SU-DHL-6 (cell line): ENCODE measurements at regions not wholly inside any gene's neighbourhood (a gene's known extent, or its start where the extent isn't known, plus 50 kb on each side); places are given as distances from the start of the nearest gene placed in this dataset.

Source experiments
- H2AFZ ChIP-seq: fragments of 200-600 bp; sonication (generic); 2 replicates; pipeline ENCODE4 v1.6.1; 2014; ENCODE audit warnings: low read depth, mild to moderate bottlenecking, moderate library complexity, mixed read lengths, antibody characterized with exemption, low read length; ENCODE audit not compliant: severe bottlenecking
- H3F3A ChIP-seq: fragments of 200-600 bp; shearing (Covaris generic); 2 replicates; pipeline ENCODE4 v1.6.0; 2016; ENCODE audit warnings: antibody characterized with exemption, mild to moderate bottlenecking; ENCODE audit not compliant: insufficient read depth
- H3K27ac ChIP-seq: fragments of 200-600 bp; sonication (generic); 2 replicates; pipeline ENCODE4 v1.5.1; 2016; ENCODE audit warnings: low read depth, mild to moderate bottlenecking, low read length, moderate library complexity, mixed read lengths
- H3K27me3 ChIP-seq: fragments of 200-600 bp; sonication (generic), shearing (Covaris generic); 2 replicates; pipeline ENCODE4 v1.6.0; 2014; ENCODE audit warnings: mild to moderate bottlenecking, low read length
- H3K36me3 ChIP-seq: fragments of 200-600 bp; sonication (generic); 2 replicates; pipeline ENCODE4 v1.6.1; 2014; ENCODE audit warnings: mild to moderate bottlenecking, low read length, mixed read lengths
- H3K4me2 ChIP-seq: fragments of 300-600, 200-600 bp; shearing (Covaris generic), sonication (generic); 2 replicates; pipeline ENCODE4 v1.6.0; 2014; ENCODE audit warnings: low read length, low read depth, mild to moderate bottlenecking; ENCODE audit not compliant: poor library complexity, severe bottlenecking
- H3K4me3 ChIP-seq: fragments of 200-600 bp; sonication (generic); 2 replicates; pipeline ENCODE4 v1.5.1; 2014; ENCODE audit warnings: antibody characterized with exemption, low read length, mild to moderate bottlenecking, mixed read lengths; ENCODE audit not compliant: insufficient read depth, poor library complexity, severe bottlenecking
- H3K79me2 ChIP-seq: fragments of 200-600 bp; sonication (generic); 2 replicates; pipeline ENCODE4 v1.6.1; 2014; ENCODE audit warnings: mild to moderate bottlenecking, low read length, moderate library complexity; ENCODE audit not compliant: insufficient read depth
- H3K9ac ChIP-seq: fragments of 200-600 bp; sonication (generic); 2 replicates; pipeline ENCODE4 v1.7.0; 2014; ENCODE audit warnings: mild to moderate bottlenecking, low read length
- H3K9me2 ChIP-seq: fragments of 200-600 bp; sonication (generic); replicated peaks from 2 replicates; pipeline ENCODE4 v1.6.1; 2014; ENCODE audit warnings: low read length; ENCODE audit not compliant: insufficient read depth
- H3K9me3 ChIP-seq: fragments of 200-600 bp; sonication (generic); 2 replicates; pipeline ENCODE4 v1.6.1; 2014; ENCODE audit warnings: low read length, mixed read lengths; ENCODE audit not compliant: insufficient read depth
- H4K20me1 ChIP-seq: fragments of 200-600 bp; sonication (generic); 2 replicates; pipeline ENCODE4 v1.6.1; 2014; ENCODE audit warnings: low read depth, mild to moderate bottlenecking, antibody characterized with exemption, low read length, moderate library complexity, mixed read lengths
- EZH2phosphoT487 ChIP-seq: fragments of 200-600 bp; sonication (generic), shearing (Covaris generic); conservative IDR thresholded peaks from 2 replicates; pipeline ENCODE4 v1.6.1; 2018; ENCODE audit warnings: mild to moderate bottlenecking, antibody characterized with exemption, low read length, moderate library complexity, mixed read lengths
- TF ChIP-seq, protein P1 (sequence below): fragments of 200-600 bp; sonication (generic); IDR thresholded peaks from one replicate; pipeline ENCODE4 v1.5.1; 2017; ENCODE audit warnings: antibody characterized with exemption, mild to moderate bottlenecking, low read length, moderate library complexity; ENCODE audit not compliant: insufficient read depth, poor library complexity, severe bottlenecking

GRCh38 chr18:30160124-30160523 lies 882.4 kb downstream of the DSC3 start:
- Histone ChIP-seq H4K20me1 (no peaks in the 10 kb centered on the region), H3K4me3 (no peak overlapping the region), H3K79me2 (no peaks in the 10 kb centered on the region), H3K9me2 (no peaks in the 10 kb centered on the region), H3K27ac (no peak overlapping the region), H3K36me3 (no peaks in the 10 kb centered on the region), H3K9me3 (no peaks in the 10 kb centered on the region), H3K9ac (no peak overlapping the region), H3K27me3 (no peaks in the 10 kb centered on the region), H3K4me2 (no peak overlapping the region), H3F3A (no peaks in the 10 kb centered on the region), H2AFZ (no peak overlapping the region)
- TF ChIP-seq, protein P1, sequence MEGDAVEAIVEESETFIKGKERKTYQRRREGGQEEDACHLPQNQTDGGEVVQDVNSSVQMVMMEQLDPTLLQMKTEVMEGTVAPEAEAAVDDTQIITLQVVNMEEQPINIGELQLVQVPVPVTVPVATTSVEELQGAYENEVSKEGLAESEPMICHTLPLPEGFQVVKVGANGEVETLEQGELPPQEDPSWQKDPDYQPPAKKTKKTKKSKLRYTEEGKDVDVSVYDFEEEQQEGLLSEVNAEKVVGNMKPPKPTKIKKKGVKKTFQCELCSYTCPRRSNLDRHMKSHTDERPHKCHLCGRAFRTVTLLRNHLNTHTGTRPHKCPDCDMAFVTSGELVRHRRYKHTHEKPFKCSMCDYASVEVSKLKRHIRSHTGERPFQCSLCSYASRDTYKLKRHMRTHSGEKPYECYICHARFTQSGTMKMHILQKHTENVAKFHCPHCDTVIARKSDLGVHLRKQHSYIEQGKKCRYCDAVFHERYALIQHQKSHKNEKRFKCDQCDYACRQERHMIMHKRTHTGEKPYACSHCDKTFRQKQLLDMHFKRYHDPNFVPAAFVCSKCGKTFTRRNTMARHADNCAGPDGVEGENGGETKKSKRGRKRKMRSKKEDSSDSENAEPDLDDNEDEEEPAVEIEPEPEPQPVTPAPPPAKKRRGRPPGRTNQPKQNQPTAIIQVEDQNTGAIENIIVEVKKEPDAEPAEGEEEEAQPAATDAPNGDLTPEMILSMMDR = no peak
- TF ChIP-seq EZH2phosphoT487 = no peak

DNA sequence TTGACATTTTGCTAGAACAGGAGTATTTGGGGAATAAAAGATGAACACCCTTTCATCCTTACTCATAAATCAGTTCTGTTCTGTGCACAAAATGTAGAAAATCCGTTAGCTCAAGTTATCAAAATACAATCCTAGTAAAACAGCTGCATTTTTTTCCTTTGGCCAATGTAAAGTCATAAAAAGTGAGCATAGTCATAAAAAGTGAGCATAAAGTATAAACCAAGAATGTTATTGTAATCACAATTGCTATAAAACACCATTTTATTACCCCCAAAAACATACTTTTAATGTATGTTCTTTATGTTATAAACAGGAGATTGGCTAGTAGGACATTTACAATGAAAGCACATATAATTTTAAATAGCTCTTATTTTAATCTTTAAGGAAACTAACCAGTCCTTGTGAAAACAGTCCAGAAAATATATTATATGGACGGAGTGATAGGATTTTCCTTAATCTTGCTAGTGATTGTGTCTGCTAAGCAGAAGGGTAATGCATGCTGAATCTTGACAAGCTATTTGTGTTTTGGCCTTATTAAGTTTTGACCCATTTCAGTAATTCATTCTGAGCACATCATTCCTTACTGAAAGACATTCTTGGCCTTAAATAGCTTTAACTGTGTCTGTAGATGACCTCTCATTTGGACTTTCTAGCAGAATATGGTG lies 891.8 kb downstream of the DSC3 start:
- Histone ChIP-seq H3K79me2 (no peaks in the 10 kb centered on the region), H3F3A (no peaks in the 10 kb centered on the region), H3K4me3 (no peak overlapping the region), H3K27ac (no peak overlapping the region), H3K4me2 (no peak overlapping the region), H3K36me3 (no peaks in the 10 kb centered on the region), H3K9me3 (0 out of 2 replicates have a peak, but pooled peaks cover 3% of the 10 kb centered on the region), H3K9ac (no peak overlapping the region), H2AFZ (no peak overlapping the region), H3K9me2 (no peaks in the 10 kb centered on the region), H3K27me3 (no peaks in the 10 kb centered on the region), H4K20me1 (no peaks in the 10 kb centered on the region)
- TF ChIP-seq EZH2phosphoT487 = no peak
- TF ChIP-seq, protein P1 = no peak

- Histone ChIP-seq H3K79me2 (no peaks in the 10 kb centered on the region), H2AFZ (no peak overlapping the region), H3K9me2 (no peaks in the 10 kb centered on the region), H3K27me3 (no peaks in the 10 kb centered on the region), H3K36me3 (no peaks in the 10 kb centered on the region), H3K4me3 (no peak overlapping the region), H3K4me2 (no peak overlapping the region), H4K20me1 (no peaks in the 10 kb centered on the region), H3K9me3 (0 out of 2 replicates have a peak, but pooled peaks cover 3% of the 10 kb centered on the region), H3K9ac (no peak overlapping the region), H3F3A (no peaks in the 10 kb centered on the region), H3K27ac (no peak overlapping the region)
- TF ChIP-seq, protein P1 = no peak
- no peak for TF ChIP-seq EZH2phosphoT487
Observed at GRCh38 chr18:30149585-30149984, 893.0 kb downstream of the DSC3 start.
